Epithelial cell of esophagus (primary cell): ENCODE measurements at regions not wholly inside any gene's neighbourhood (a gene's known extent, or its start where the extent isn't known, plus 50 kb on each side); places are given as distances from the start of the nearest gene placed in this dataset.

Source experiments
- DNase-seq: peaks from one replicate; pipeline ENCODE4 v3.0.0; 2010; ENCODE audit warnings: low read depth
- H3K4me3 ChIP-seq: 2 replicates; pipeline ENCODE4 v1.5.1; 2011; ENCODE audit warnings: mild to moderate bottlenecking, low read length, control low read depth
- TF ChIP-seq, protein P1 (sequence below): IDR thresholded peaks from 2 replicates; pipeline ENCODE4 v1.5.1; 2011; ENCODE audit warnings: low read depth, mild to moderate bottlenecking, low read length, control low read depth, inconsistent platforms; ENCODE audit not compliant: insufficient read depth; ENCODE audit errors: missing control alignments

DNA sequence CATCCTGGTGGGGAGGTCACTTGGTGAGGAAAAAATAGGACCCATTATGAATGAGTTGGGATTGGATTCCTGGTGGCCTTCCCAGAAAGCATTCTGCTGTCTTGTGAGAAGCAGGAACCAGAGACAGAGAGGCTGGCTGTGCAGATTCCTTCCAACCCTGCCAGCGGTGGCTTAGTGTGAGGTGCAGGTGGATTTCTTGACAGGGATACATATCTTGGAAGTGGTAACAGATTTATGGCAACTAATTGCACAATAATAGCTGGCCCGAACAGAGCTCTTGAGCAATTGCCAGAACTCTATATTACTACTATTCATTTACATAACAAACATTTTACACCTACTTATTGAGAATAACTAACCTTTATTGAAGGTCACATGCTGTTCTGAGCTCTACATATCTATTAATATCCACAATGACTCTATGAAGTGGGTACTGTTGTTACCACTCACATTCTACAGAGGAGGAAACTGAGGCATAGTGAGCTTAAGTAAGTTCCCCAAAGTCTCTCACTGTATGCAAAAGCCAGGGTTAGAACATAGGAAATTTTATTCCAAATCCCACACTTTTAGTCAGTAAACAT is 173.9 kb upstream of the SERP2 start:
- no peak overlapping the region for H3K4me3 ChIP-seq
- peak; percentile 58 for DNase-seq
- TF ChIP-seq, protein P1, sequence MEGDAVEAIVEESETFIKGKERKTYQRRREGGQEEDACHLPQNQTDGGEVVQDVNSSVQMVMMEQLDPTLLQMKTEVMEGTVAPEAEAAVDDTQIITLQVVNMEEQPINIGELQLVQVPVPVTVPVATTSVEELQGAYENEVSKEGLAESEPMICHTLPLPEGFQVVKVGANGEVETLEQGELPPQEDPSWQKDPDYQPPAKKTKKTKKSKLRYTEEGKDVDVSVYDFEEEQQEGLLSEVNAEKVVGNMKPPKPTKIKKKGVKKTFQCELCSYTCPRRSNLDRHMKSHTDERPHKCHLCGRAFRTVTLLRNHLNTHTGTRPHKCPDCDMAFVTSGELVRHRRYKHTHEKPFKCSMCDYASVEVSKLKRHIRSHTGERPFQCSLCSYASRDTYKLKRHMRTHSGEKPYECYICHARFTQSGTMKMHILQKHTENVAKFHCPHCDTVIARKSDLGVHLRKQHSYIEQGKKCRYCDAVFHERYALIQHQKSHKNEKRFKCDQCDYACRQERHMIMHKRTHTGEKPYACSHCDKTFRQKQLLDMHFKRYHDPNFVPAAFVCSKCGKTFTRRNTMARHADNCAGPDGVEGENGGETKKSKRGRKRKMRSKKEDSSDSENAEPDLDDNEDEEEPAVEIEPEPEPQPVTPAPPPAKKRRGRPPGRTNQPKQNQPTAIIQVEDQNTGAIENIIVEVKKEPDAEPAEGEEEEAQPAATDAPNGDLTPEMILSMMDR = no peak

GRCh38 chr13:44206434-44206833 is 167.2 kb upstream of the SERP2 start:
- DNase-seq = no peak
- TF ChIP-seq, protein P1 = no peak
- no peak overlapping the region for H3K4me3 ChIP-seq

GRCh38 chr13:44207476-44207875 is 166.1 kb upstream of the SERP2 start:
- DNase-seq = peak; percentile 58
- no peak overlapping the region for H3K4me3 ChIP-seq
- TF ChIP-seq, protein P1 = no peak

- TF ChIP-seq, protein P1 = no peak
- no peak for DNase-seq
- no peak overlapping the region for H3K4me3 ChIP-seq
Observed at GRCh38 chr13:44210525-44210924, 163.1 kb upstream of the SERP2 start.

GRCh38 chr13:44211286-44211685 is 162.3 kb upstream of the SERP2 start:
- DNase-seq = no peak
- H3K4me3 ChIP-seq = no peak overlapping the region
- TF ChIP-seq, protein P1 = no peak

DNA sequence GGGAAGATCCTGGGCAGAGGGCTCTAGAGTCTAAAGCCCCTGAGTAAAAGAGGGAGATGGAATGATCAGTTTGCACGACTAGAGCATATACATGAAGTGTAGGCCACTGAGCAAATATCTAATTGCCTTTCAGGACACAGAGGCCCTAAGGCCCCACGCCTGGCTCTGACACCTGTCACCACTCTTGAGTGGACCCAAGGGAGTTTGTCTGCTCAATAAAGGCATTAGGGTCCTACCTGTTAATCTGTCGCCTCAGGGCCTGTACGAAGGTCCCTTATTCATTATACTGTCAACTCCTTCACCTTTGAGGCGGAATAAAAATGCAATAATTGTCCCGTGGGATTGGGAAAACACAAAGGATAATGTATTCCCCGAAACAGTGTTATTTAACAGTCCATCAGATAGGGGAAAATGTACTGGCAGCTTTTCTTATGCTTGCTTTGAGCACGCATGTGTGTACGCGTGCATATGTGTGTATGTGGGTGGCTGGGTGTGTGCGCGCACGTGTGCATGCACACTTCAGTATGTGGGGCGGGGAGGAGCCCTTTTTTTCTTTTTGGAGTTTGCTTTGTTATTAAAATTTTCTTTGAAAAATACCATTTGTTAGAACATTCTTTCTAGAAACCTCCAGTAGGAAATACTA is 161.8 kb upstream of the SERP2 start:
- no peak overlapping the region for H3K4me3 ChIP-seq
- DNase-seq = no peak
- TF ChIP-seq, protein P1 = no peak
